HUES6 (cell line): ENCODE measurements at regions not wholly inside any gene's neighbourhood (a gene's known extent, or its start where the extent isn't known, plus 50 kb on each side); places are given as distances from the start of the nearest gene placed in this dataset.

Experiments
- H3K27ac ChIP-seq: 2 replicates; pipeline ENCODE4 v1.7.0; 2013; ENCODE audit warnings: low read depth, mild to moderate bottlenecking, low read length, inconsistent platforms
- H3K27me3 ChIP-seq: 2 replicates; pipeline ENCODE4 v1.6.1; 2013; ENCODE audit warnings: low read length; ENCODE audit not compliant: control insufficient read depth, insufficient read depth
- H3K36me3 ChIP-seq: 2 replicates; pipeline ENCODE4 v1.6.1; 2013; ENCODE audit warnings: low read length; ENCODE audit not compliant: control insufficient read depth, insufficient read depth
- H3K4me1 ChIP-seq: 2 replicates; pipeline ENCODE4 v1.6.1; 2013; ENCODE audit warnings: low read length; ENCODE audit not compliant: control insufficient read depth, insufficient read depth
- H3K4me3 ChIP-seq: 2 replicates; pipeline ENCODE4 v1.5.1; 2013; ENCODE audit warnings: low read depth, low read length
- H3K9ac ChIP-seq: one replicate; pipeline ENCODE4 v1.6.1; 2013; ENCODE audit warnings: mild to moderate bottlenecking, low read length
- H3K9me3 ChIP-seq: 2 replicates; pipeline ENCODE4 v1.6.1; 2013; ENCODE audit warnings: low read depth, low read length; ENCODE audit not compliant: control insufficient read depth, insufficient read depth

GRCh38 chr9:118463419-118463818, 759.2 kb downstream of the TLR4 start:
- Histone ChIP-seq H3K27me3 (no peaks in the 10 kb centered on the region), H3K27ac (no peak overlapping the region), H3K36me3 (no peaks in the 10 kb centered on the region), H3K9me3 (no peaks in the 10 kb centered on the region), H3K9ac (no peak overlapping the region), H3K4me3 (no peak overlapping the region), H3K4me1 (no peaks in the 10 kb centered on the region)

GRCh38 chr9:118473521-118473920, 769.3 kb downstream of the TLR4 start:
- H3K27ac ChIP-seq: no peak overlapping the region
- no peaks in the 10 kb centered on the region for H3K9me3 ChIP-seq
- no peaks in the 10 kb centered on the region for H3K27me3 ChIP-seq
- peaks cover 2% of the 10 kb centered on the region; the same call in 1 of the 2 replicates for H3K4me1 ChIP-seq
- no peak overlapping the region for H3K9ac ChIP-seq
- H3K36me3 ChIP-seq: no peaks in the 10 kb centered on the region
- H3K4me3 ChIP-seq: no peak overlapping the region

GRCh38 chr9:118478752-118479151, 774.5 kb downstream of the TLR4 start:
- no peak overlapping the region for H3K27ac ChIP-seq
- H3K4me3 ChIP-seq: no peak overlapping the region
- H3K9ac ChIP-seq: no peak overlapping the region
- peaks cover 14% of the 10 kb centered on the region; the same call in 1 of the 2 replicates for H3K4me1 ChIP-seq
- no peaks in the 10 kb centered on the region for H3K9me3 ChIP-seq
- no peaks in the 10 kb centered on the region for H3K27me3 ChIP-seq
- no peaks in the 10 kb centered on the region for H3K36me3 ChIP-seq

DNA sequence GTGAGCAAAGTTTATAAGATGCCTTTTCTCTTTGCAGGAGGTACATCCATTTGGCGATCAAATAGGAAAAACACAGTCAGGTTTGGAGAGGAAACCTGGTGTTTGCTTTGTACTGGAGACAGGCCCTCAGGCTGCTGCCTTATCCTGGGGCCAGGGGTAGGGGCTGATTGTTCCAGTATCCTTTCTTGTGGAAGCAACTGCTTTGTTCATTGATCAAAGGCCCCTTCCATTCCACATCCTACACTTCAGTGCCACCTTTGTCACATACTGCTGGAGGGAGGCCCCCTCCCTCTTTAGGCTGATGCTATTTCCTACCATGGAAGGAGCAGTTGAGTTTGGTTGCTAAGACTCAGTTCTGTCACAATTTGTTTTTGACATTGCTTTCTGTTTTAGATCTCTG, 778.1 kb downstream of the TLR4 start:
- no peak overlapping the region for H3K9ac ChIP-seq
- no peaks in the 10 kb centered on the region for H3K27me3 ChIP-seq
- H3K36me3 ChIP-seq: no peaks in the 10 kb centered on the region
- no peaks in the 10 kb centered on the region for H3K9me3 ChIP-seq
- peaks cover 19% of the 10 kb centered on the region; the same call in 1 of the 2 replicates for H3K4me1 ChIP-seq
- H3K4me3 ChIP-seq: no peak overlapping the region
- H3K27ac ChIP-seq: no peak overlapping the region

- Histone ChIP-seq H3K9me3 (no peaks in the 10 kb centered on the region), H3K36me3 (no peaks in the 10 kb centered on the region), H3K9ac (no peak overlapping the region), H3K4me1 (peaks cover 19% of the 10 kb centered on the region; the same call in 1 of the 2 replicates), H3K27me3 (no peaks in the 10 kb centered on the region), H3K4me3 (no peak overlapping the region), H3K27ac (no peak overlapping the region; the same call in 1 of the 2 replicates)
Measured at GRCh38 chr9:118483677-118484076, 779.5 kb downstream of the TLR4 start.

DNA sequence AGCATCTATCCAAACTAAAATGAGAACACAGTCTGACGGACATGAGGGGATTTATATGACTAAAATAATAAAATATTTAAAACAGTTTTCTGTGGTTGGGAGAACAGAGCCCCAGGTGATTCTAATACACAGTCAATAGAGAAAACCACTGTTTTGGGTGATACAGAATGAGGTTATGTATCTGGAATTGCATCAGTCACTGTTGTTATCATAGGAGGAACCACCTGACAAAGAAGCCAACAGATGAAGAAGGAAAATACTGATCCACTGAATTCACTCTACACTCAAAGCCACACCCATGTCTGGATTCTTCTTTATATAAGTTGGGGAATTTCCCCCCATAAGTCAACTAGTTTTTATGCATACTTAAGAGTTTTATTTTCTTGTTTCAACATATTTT, 799.0 kb downstream of the TLR4 start:
- Histone ChIP-seq H3K27me3 (no peaks in the 10 kb centered on the region), H3K9ac (no peak overlapping the region), H3K4me1 (no peaks in the 10 kb centered on the region), H3K4me3 (no peak overlapping the region), H3K36me3 (peaks cover 6% of the 10 kb centered on the region; the same call in 1 of the 2 replicates), H3K9me3 (peaks cover 40% of the 10 kb centered on the region), H3K27ac (no peak overlapping the region)

- Histone ChIP-seq H3K4me1 (no peaks in the 10 kb centered on the region), H3K27me3 (no peaks in the 10 kb centered on the region), H3K36me3 (no peaks in the 10 kb centered on the region), H3K9me3 (no peaks in the 10 kb centered on the region; the same call in 1 of the 2 replicates), H3K4me3 (no peak overlapping the region), H3K27ac (no peak overlapping the region), H3K9ac (no peak overlapping the region)
Measured at GRCh38 chr9:118510711-118511110, 806.5 kb downstream of the TLR4 start.

DNA sequence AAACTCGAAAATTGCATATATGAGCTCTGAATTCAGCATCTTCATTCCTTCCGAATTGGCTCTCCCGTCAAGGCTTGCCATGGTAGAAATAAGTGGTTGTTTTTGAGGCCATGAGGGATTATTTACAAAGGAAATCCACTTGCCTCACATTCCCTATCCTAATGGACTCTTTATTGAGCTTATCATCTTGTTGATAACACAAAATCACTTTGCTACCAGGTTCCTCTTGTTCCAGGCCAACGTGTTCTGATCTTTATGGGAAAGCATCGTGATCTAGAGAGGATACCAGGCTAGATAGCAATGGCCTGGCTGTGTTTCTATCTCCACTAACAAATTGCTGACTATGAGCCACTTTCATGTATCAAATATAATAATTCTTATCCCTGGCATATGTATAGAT, 811.7 kb downstream of the TLR4 start:
- Histone ChIP-seq H3K4me1 (no peaks in the 10 kb centered on the region), H3K27ac (no peak overlapping the region), H3K4me3 (no peak overlapping the region), H3K9ac (no peak overlapping the region), H3K27me3 (no peaks in the 10 kb centered on the region), H3K9me3 (no peaks in the 10 kb centered on the region), H3K36me3 (no peaks in the 10 kb centered on the region)

- Histone ChIP-seq H3K27me3 (no peaks in the 10 kb centered on the region), H3K4me1 (peaks cover 5% of the 10 kb centered on the region), H3K9me3 (no peaks in the 10 kb centered on the region), H3K27ac (no peak overlapping the region), H3K4me3 (no peak overlapping the region), H3K36me3 (no peaks in the 10 kb centered on the region), H3K9ac (no peak overlapping the region)
Measured at GRCh38 chr9:118521261-118521660, 817.1 kb downstream of the TLR4 start.

DNA sequence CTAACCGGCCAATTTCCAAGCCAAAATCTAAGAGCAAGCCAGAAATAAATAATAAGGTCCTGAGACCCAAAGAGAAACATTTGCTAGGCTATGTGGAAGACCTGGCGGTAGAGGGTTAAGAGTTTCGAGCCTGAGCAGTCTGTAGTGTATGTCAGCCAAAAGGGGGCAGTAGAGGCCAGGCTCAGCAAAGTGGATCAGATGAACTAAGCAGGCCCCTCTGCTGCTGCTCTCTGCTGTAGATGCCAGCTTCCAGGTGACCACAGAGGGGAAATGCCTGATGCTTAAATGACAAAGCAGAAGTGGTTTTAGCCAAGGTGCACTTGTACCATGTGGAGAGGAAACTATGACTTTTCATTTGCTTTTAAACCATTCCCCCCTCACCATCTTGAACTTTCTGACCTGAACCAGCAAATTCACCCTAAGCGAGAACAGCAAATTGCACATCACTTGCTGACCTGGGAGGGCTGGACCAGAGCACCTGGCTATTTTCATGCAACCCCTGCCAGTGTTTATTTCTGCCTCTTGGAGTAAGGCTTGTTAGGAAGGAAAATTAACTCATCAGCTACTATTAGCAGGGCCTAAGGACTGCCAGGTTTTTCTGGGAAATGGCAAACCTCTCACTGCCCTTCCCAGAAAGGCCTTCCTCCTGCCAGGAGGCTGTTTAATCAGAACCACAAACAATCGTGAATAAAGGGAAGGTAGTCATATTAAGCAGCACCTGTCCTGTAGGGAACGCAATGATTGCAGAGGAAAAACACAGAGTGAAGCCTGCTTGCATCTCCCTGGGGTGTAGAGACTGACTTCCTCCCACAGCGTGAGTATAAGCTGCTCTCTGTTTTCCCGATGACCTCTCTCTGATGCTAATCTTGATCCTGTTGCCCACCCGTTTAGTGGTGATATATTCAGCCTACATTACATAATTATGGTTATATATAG, 818.2 kb downstream of the TLR4 start:
- Histone ChIP-seq H3K4me1 (peaks cover 5% of the 10 kb centered on the region), H3K36me3 (no peaks in the 10 kb centered on the region), H3K9me3 (no peaks in the 10 kb centered on the region), H3K27ac (no peak overlapping the region), H3K4me3 (no peak overlapping the region), H3K9ac (no peak overlapping the region), H3K27me3 (no peaks in the 10 kb centered on the region)

- Histone ChIP-seq H3K27ac (no peak overlapping the region), H3K9ac (no peak overlapping the region), H3K9me3 (no peaks in the 10 kb centered on the region), H3K4me1 (peaks cover 4% of the 10 kb centered on the region), H3K4me3 (no peak overlapping the region), H3K27me3 (no peaks in the 10 kb centered on the region), H3K36me3 (no peaks in the 10 kb centered on the region)
Measured at GRCh38 chr9:118527261-118527660, 823.1 kb downstream of the TLR4 start.
